ENCODE measurements at regions not wholly inside any gene's neighbourhood (a gene's known extent, or its start where the extent isn't known, plus 50 kb on each side); places are given as distances from the start of the nearest gene placed in this dataset.
A peak's percentile ranks its signal among the peaks of the same experiment; 100 is the strongest.

DNA sequence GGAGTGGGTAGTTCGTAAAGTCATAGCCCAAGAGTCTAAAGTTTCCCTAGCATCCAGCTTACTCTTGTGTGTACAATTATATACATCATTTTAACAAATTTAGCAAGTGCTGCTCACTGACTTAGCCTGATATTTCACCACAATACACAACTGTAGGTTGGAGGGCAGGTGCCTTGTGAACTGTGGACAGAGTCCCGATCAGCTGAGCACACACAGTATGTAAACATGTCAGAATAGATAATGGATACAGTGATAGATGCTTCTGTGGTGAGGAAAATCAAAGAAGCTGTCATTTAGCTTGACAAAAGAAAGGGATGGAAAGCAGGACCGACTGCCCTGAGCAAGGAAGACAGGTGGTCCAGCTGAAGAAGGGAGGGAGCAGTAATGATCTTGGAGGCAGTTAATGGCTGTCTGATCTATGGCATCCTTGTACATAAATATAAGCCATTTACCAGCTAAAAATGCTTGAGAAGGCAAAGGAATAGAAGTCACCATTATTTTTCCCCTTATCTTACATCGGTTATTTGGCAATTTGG is 372.8 kb upstream of the UBE2E3 start:
- POLR2A ChIA-PET (ENCODE audit: unreplicated experiment), result no interaction called here
- Histone ChIP-seq H3K27me3 (ENCODE audit: control insufficient read depth, insufficient read depth, low read length) (no peaks in the 10 kb centered on the region), H3K79me1 (ENCODE audit: low read depth in 1 of 2, low read length in 2 of 2) (no peaks in the 10 kb centered on the region), H4K20me1 (ENCODE audit: insufficient read depth, low read length) (no peaks in the 10 kb centered on the region), H3K4me3 (ENCODE audit: insufficient read depth, low read depth, low read length) (no peak overlapping the region), H3K23ac (ENCODE audit: low read depth, low read length) (no peak overlapping the region), H2BK120ac (ENCODE audit: low read depth, low read length) (no peak overlapping the region), H3K9me1 (ENCODE audit: insufficient read depth, low read length) (no peaks in the 10 kb centered on the region; the same call in 1 of the 2 replicates), H2AFZ (replicated peaks; ENCODE audit: low read length, poor library complexity) (peak overlapping the region; percentile 58), H4K91ac (ENCODE audit: insufficient read depth, low read depth, low read length) (no peak overlapping the region), H4K8ac (ENCODE audit: low read depth in 2 of 2, low read length in 2 of 2) (no peak overlapping the region), H2AK5ac (ENCODE audit: low read depth, low read length) (no peak overlapping the region), H3K9ac (ENCODE audit: low read depth, low read length) (no peak overlapping the region), H2BK20ac (ENCODE audit: low read depth, low read length) (no peak overlapping the region), H3K14ac (replicated peaks; ENCODE audit: low read depth, low read length) (no peak overlapping the region; the same call in 1 of the 2 replicates), H3K36me3 (ENCODE audit: control insufficient read depth, insufficient read depth, low read length) (no peaks in the 10 kb centered on the region), H2BK15ac (ENCODE audit: low read depth, low read length) (no peak overlapping the region; the same call in 2 of the 3 replicates), H3K9me3 (ENCODE audit: control insufficient read depth, insufficient read depth, low read length) (no peaks in the 10 kb centered on the region), H3K27ac (ENCODE audit: insufficient read depth, low read length) (no peak overlapping the region), H3K4ac (ENCODE audit: low read depth, low read length) (no peak overlapping the region), H3K56ac (ENCODE audit: extremely low read depth, insufficient read depth, low read length) (no peak overlapping the region), H3K4me2 (ENCODE audit: low read depth, low read length) (no peak overlapping the region), H2AK9ac (replicated peaks; ENCODE audit: low read depth, low read length, poor library complexity) (no peak overlapping the region), H3K4me1 (ENCODE audit: control insufficient read depth, insufficient read depth, low read length) (no peaks in the 10 kb centered on the region), H2BK5ac (ENCODE audit: low read depth, low read length, poor library complexity, severe bottlenecking) (no peak overlapping the region), H4K5ac (ENCODE audit: low read depth, low read length) (no peak overlapping the region), H3K18ac (ENCODE audit: low read depth, low read length) (no peak overlapping the region)
- dilution Hi-C loops (cut with HindIII; ENCODE audit: low sequenced_read_pairs, unreplicated experiment), result no loop called here
- intact Hi-C loops (cut with micrococcal nuclease), result no loop called here
- CTCF ChIA-PET, result interaction anchor here (1.0 kb wide), 1 partner anchor 24 kb away, joined by 3 read pairs; no protein-coding TSS in a partner anchor
- ATAC-seq (ENCODE audit: low read depth) (no peak), DNase-seq (no peak)
- TF ChIP-seq SMC3 (IDR thresholded peaks at IDR 0.05; ENCODE audit: low read depth, low read length) (no peak), CEBPB (IDR thresholded peaks at IDR 0.05; ENCODE audit: low read depth, low read length) (no peak), MAFK (IDR thresholded peaks at IDR 0.05; ENCODE audit: low read depth, low read length) (no peak), FOS (IDR thresholded peaks at IDR 0.05; ENCODE audit: low read depth, low read length) (no peak), RFX5 (IDR thresholded peaks at IDR 0.05; ENCODE audit: low read depth, low read length) (no peak), RAD21 (IDR thresholded peaks at IDR 0.05; ENCODE audit: low read length) (no peak), POLR2A (IDR thresholded peaks at IDR 0.05; ENCODE audit: low read depth, low read length) (no peak), NFE2L2 (IDR thresholded peaks at IDR 0.05; ENCODE audit: low read depth, low read length) (no peak), BHLHE40 (IDR thresholded peaks at IDR 0.05; ENCODE audit: low read depth, low read length) (no peak), MXI1 (IDR thresholded peaks at IDR 0.05; ENCODE audit: borderline replicate concordance, low read depth, low read length) (no peak), CHD1 (IDR thresholded peaks at IDR 0.05; ENCODE audit: low read depth, low read length) (no peak), RCOR1 (IDR thresholded peaks at IDR 0.05; ENCODE audit: insufficient replicate concordance, low read length) (no peak), MAZ (IDR thresholded peaks at IDR 0.05; ENCODE audit: borderline replicate concordance, low read depth, low read length) (no peak)
- TF ChIP-seq, protein P1, sequence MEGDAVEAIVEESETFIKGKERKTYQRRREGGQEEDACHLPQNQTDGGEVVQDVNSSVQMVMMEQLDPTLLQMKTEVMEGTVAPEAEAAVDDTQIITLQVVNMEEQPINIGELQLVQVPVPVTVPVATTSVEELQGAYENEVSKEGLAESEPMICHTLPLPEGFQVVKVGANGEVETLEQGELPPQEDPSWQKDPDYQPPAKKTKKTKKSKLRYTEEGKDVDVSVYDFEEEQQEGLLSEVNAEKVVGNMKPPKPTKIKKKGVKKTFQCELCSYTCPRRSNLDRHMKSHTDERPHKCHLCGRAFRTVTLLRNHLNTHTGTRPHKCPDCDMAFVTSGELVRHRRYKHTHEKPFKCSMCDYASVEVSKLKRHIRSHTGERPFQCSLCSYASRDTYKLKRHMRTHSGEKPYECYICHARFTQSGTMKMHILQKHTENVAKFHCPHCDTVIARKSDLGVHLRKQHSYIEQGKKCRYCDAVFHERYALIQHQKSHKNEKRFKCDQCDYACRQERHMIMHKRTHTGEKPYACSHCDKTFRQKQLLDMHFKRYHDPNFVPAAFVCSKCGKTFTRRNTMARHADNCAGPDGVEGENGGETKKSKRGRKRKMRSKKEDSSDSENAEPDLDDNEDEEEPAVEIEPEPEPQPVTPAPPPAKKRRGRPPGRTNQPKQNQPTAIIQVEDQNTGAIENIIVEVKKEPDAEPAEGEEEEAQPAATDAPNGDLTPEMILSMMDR (conservative IDR thresholded peaks at IDR 0.05; ENCODE audit: low read depth, low read length), result no peak
- TF ChIP-seq, protein P2, sequence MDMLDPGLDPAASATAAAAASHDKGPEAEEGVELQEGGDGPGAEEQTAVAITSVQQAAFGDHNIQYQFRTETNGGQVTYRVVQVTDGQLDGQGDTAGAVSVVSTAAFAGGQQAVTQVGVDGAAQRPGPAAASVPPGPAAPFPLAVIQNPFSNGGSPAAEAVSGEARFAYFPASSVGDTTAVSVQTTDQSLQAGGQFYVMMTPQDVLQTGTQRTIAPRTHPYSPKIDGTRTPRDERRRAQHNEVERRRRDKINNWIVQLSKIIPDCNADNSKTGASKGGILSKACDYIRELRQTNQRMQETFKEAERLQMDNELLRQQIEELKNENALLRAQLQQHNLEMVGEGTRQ (IDR thresholded peaks at IDR 0.05; ENCODE audit: low read depth, low read length), result no peak
- TF ChIP-seq, protein P3, sequence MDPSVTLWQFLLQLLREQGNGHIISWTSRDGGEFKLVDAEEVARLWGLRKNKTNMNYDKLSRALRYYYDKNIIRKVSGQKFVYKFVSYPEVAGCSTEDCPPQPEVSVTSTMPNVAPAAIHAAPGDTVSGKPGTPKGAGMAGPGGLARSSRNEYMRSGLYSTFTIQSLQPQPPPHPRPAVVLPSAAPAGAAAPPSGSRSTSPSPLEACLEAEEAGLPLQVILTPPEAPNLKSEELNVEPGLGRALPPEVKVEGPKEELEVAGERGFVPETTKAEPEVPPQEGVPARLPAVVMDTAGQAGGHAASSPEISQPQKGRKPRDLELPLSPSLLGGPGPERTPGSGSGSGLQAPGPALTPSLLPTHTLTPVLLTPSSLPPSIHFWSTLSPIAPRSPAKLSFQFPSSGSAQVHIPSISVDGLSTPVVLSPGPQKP (IDR thresholded peaks at IDR 0.05; ENCODE audit: borderline replicate concordance, low read depth, low read length), result no peak
- BruUV-seq (replicated peaks), result no TSS peak
- in situ Hi-C loops (cut with MboI; ENCODE audit: low sequenced_read_pairs), result no loop called here
- WGBS, 2 experiments (ENCODE audit: extremely low coverage in 2 of 2, insufficient read length in 1 of 2), result 20% methylated on average over 1 of the region's 4 CpGs; no CpG with 5 or more reads in 1 of the 2 experiments
